ENCODE measurements at regions not wholly inside any gene's neighbourhood (a gene's known extent, or its start where the extent isn't known, plus 50 kb on each side); places are given as distances from the start of the nearest gene placed in this dataset.

DNA sequence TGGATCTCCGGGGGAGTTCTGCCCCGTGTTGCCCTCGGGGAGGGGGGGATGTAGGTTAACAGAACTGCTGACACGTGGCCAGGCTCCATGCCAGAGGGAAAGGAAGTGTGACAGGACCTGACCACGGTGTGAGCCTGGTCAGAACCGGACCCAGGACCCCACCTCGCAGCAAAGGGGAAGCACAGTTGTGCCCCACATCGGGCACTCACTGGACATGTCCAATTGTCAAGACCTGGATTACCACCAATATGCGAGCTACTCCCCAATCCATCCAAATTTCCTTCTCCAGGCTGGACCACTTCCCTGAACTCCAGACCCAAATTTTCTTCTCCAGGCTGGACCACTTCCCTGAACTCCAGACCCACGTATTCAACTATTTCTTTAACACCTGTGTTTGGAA is 78.8 kb upstream of the PIWIL1 start:
- TF ChIP-seq, protein P1, sequence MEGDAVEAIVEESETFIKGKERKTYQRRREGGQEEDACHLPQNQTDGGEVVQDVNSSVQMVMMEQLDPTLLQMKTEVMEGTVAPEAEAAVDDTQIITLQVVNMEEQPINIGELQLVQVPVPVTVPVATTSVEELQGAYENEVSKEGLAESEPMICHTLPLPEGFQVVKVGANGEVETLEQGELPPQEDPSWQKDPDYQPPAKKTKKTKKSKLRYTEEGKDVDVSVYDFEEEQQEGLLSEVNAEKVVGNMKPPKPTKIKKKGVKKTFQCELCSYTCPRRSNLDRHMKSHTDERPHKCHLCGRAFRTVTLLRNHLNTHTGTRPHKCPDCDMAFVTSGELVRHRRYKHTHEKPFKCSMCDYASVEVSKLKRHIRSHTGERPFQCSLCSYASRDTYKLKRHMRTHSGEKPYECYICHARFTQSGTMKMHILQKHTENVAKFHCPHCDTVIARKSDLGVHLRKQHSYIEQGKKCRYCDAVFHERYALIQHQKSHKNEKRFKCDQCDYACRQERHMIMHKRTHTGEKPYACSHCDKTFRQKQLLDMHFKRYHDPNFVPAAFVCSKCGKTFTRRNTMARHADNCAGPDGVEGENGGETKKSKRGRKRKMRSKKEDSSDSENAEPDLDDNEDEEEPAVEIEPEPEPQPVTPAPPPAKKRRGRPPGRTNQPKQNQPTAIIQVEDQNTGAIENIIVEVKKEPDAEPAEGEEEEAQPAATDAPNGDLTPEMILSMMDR (IDR thresholded peaks at IDR 0.05) = no peak
- TF ChIP-seq POLR2A (IDR thresholded peaks at IDR 0.05) (no peak), POLR2AphosphoS5 (IDR thresholded peaks at IDR 0.05) (no peak)
